Suprapubic skin (tissue), 4 donors: ENCODE measurements at regions not wholly inside any gene's neighbourhood (a gene's known extent, or its start where the extent isn't known, plus 50 kb on each side); places are given as distances from the start of the nearest gene placed in this dataset.

Experiments used
- DNase-seq, 2 donors: peaks; one replicate each; pipeline ENCODE4 v3.0.0-alpha.2; 2019; ENCODE audit warnings: low spot score in 2 of 2
- H3K27ac ChIP-seq: fragments of 200-600 bp; sonication (generic); one replicate; pipeline ENCODE4 v1.5.1; 2019
- H3K27me3 ChIP-seq: fragments of 200-600 bp; sonication (generic); one replicate; pipeline ENCODE4 v1.5.1; 2019
- H3K36me3 ChIP-seq: fragments of 200-600 bp; sonication (generic); one replicate; pipeline ENCODE4 v1.5.1; 2019
- H3K4me1 ChIP-seq: fragments of 200-600 bp; sonication (generic); one replicate; pipeline ENCODE4 v1.5.1; 2019
- H3K4me3 ChIP-seq: fragments of 200-600 bp; sonication (generic); one replicate; pipeline ENCODE4 v1.5.1; 2019; ENCODE audit warnings: mild to moderate bottlenecking
- H3K9me3 ChIP-seq: fragments of 200-600 bp; sonication (generic); one replicate; pipeline ENCODE4 v1.5.1; 2019
- EP300 ChIP-seq: sonication (generic); formaldehyde crosslinking; IDR thresholded peaks from one replicate; pipeline ENCODE4 v1.6.1; 2017; ENCODE audit warnings: antibody characterized with exemption
- POLR2A ChIP-seq, 2 donors: fragments of 450-650 bp; IDR thresholded peaks; one replicate each; pipeline ENCODE4 v1.6.1; 2017; ENCODE audit warnings: antibody characterized with exemption in 2 of 2, mild to moderate bottlenecking in 2 of 2, moderate library complexity in 2 of 2
- POLR2AphosphoS5 ChIP-seq, 3 donors: sonication (generic); formaldehyde crosslinking; IDR thresholded peaks; one replicate each; pipeline ENCODE4 v1.6.1; 2017; ENCODE audit warnings: antibody characterized with exemption in 3 of 3
- WGBS: methylation state at CpG from one replicate; pipeline ENCODE4 v1.1.5; 2018; 5-methylcytosine and 5-hydroxymethylcytosine counted together
- TF ChIP-seq, protein P1 (sequence below), 2 donors: fragments of 200-600 bp in 1 of 2; fragments of 450-650 bp in 1 of 2; sonication (generic) in 1 of 2; IDR thresholded peaks; one replicate each; pipeline ENCODE4 v1.5.1; 2016 to 2019; ENCODE audit warnings: antibody characterized with exemption in 2 of 2, mild to moderate bottlenecking in 1 of 2, moderate library complexity in 1 of 2

- WGBS: 79% methylated on average over 2 of the region's 2 CpGs
- Histone ChIP-seq H3K9me3 (no peaks in the 10 kb centered on the region), H3K36me3 (no peaks in the 10 kb centered on the region), H3K4me1 (no peaks in the 10 kb centered on the region), H3K27ac (no peak overlapping the region), H3K4me3 (no peak overlapping the region), H3K27me3 (no peaks in the 10 kb centered on the region)
- no peak for DNase-seq
- no peak for TF ChIP-seq POLR2A (IDR thresholded peaks at IDR 0.05)
- no peak for TF ChIP-seq EP300
- no peak for TF ChIP-seq POLR2AphosphoS5 (IDR thresholded peaks at IDR 0.05)
- TF ChIP-seq, protein P1, sequence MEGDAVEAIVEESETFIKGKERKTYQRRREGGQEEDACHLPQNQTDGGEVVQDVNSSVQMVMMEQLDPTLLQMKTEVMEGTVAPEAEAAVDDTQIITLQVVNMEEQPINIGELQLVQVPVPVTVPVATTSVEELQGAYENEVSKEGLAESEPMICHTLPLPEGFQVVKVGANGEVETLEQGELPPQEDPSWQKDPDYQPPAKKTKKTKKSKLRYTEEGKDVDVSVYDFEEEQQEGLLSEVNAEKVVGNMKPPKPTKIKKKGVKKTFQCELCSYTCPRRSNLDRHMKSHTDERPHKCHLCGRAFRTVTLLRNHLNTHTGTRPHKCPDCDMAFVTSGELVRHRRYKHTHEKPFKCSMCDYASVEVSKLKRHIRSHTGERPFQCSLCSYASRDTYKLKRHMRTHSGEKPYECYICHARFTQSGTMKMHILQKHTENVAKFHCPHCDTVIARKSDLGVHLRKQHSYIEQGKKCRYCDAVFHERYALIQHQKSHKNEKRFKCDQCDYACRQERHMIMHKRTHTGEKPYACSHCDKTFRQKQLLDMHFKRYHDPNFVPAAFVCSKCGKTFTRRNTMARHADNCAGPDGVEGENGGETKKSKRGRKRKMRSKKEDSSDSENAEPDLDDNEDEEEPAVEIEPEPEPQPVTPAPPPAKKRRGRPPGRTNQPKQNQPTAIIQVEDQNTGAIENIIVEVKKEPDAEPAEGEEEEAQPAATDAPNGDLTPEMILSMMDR (IDR thresholded peaks at IDR 0.05): no peak
These were observed 236.9 kb upstream of the DPYD start for GRCh38 chr1:98157524-98158313.

- no peaks in the 10 kb centered on the region for H3K27me3 ChIP-seq
- no peak overlapping the region for H3K4me3 ChIP-seq
- TF ChIP-seq EP300 (no peak), POLR2A (IDR thresholded peaks at IDR 0.05) (no peak), POLR2AphosphoS5 (IDR thresholded peaks at IDR 0.05) (no peak)
- TF ChIP-seq, protein P1 (IDR thresholded peaks at IDR 0.05): no peak
- no peak overlapping the region for H3K27ac ChIP-seq
- H3K4me1 ChIP-seq: no peaks in the 10 kb centered on the region
- no peaks in the 10 kb centered on the region for H3K36me3 ChIP-seq
- H3K9me3 ChIP-seq: peaks cover 4% of the 10 kb centered on the region
- no peak for DNase-seq
These were observed 226.4 kb upstream of the DPYD start for GRCh38 chr1:98147280-98147679.

DNA sequence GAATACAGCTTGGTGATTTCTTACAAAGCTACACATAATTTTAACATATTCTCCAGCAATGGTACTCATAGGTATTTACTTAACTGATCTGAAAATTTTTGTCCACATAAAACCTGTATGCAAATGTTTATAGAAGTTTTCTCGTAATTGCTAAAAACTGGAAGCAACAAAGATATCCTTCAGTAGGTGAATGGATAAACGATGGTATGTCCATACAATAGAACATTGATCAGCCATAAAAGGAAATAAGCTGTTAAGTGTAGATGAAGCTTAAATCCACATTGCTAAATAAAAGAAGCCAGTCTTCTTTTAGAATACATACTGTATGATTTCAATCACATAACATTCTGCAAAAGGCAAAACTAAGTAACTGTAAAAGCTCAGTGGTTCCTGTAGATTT lies 224.8 kb upstream of the DPYD start:
- no peak for DNase-seq
- TF ChIP-seq POLR2A (IDR thresholded peaks at IDR 0.05): no peak
- Histone ChIP-seq H3K4me1 (no peaks in the 10 kb centered on the region), H3K27me3 (no peaks in the 10 kb centered on the region), H3K9me3 (peaks cover 4% of the 10 kb centered on the region), H3K4me3 (no peak overlapping the region), H3K27ac (no peak overlapping the region), H3K36me3 (no peaks in the 10 kb centered on the region)
- 90% methylated on average over 2 of the region's 2 CpGs for WGBS

- no peaks in the 10 kb centered on the region for H3K36me3 ChIP-seq
- WGBS: 29% methylated on average over 2 of the region's 2 CpGs
- no peaks in the 10 kb centered on the region for H3K4me1 ChIP-seq
- H3K27ac ChIP-seq: no peak overlapping the region
- no peak overlapping the region for H3K4me3 ChIP-seq
- H3K27me3 ChIP-seq: no peaks in the 10 kb centered on the region
- H3K9me3 ChIP-seq: peaks cover 4% of the 10 kb centered on the region
- TF ChIP-seq, protein P1 (IDR thresholded peaks at IDR 0.05): no peak
- TF ChIP-seq EP300 (no peak), POLR2A (IDR thresholded peaks at IDR 0.05) (no peak), POLR2AphosphoS5 (IDR thresholded peaks at IDR 0.05) (no peak)
- DNase-seq: no peak
These were observed 222.6 kb upstream of the DPYD start for GRCh38 chr1:98143403-98143802.

DNA sequence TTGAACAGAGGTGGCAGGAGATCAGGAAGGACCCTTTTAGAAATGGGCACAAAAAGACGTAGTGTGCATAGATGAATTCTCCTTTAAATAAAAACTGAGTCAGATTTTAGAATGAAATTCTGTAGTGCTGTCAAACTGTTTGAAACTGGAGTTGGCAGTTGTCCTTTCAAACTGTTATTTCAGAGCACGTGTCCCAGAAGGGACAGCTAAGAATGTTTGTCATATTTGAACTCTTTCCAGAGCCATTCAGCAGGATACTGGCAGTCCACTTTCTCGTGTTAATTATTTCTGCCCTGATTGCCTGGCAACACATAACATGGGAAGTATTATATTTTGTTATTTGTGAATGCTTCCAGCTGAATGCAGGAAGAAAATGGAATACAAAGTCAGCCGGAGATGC lies 212.3 kb upstream of the DPYD start:
- 40% methylated on average over 4 of the region's 4 CpGs for WGBS
- TF ChIP-seq POLR2AphosphoS5 (IDR thresholded peaks at IDR 0.05): no peak
- TF ChIP-seq, protein P1 (IDR thresholded peaks at IDR 0.05): no peak
- no peak for TF ChIP-seq POLR2A (IDR thresholded peaks at IDR 0.05)
- no peak for TF ChIP-seq EP300
- Histone ChIP-seq H3K4me1 (peaks cover 3% of the 10 kb centered on the region), H3K27me3 (no peaks in the 10 kb centered on the region), H3K27ac (no peak overlapping the region), H3K4me3 (no peak overlapping the region), H3K9me3 (no peaks in the 10 kb centered on the region), H3K36me3 (no peaks in the 10 kb centered on the region)
- no peak for DNase-seq

- Histone ChIP-seq H3K27me3 (no peaks in the 10 kb centered on the region), H3K27ac (no peak overlapping the region), H3K9me3 (no peaks in the 10 kb centered on the region), H3K36me3 (no peaks in the 10 kb centered on the region), H3K4me3 (no peak overlapping the region), H3K4me1 (peaks cover 3% of the 10 kb centered on the region)
- WGBS: 87% methylated on average over 1 of the region's 1 CpG
- TF ChIP-seq POLR2AphosphoS5 (IDR thresholded peaks at IDR 0.05) (no peak), POLR2A (IDR thresholded peaks at IDR 0.05) (no peak), EP300 (no peak)
- TF ChIP-seq, protein P1 (IDR thresholded peaks at IDR 0.05): no peak
- no peak for DNase-seq
These were observed 209.6 kb upstream of the DPYD start for GRCh38 chr1:98130408-98130807.
